ENCODE measurements at regions not wholly inside any gene's neighbourhood (a gene's known extent, or its start where the extent isn't known, plus 50 kb on each side); places are given as distances from the start of the nearest gene placed in this dataset.

DNA sequence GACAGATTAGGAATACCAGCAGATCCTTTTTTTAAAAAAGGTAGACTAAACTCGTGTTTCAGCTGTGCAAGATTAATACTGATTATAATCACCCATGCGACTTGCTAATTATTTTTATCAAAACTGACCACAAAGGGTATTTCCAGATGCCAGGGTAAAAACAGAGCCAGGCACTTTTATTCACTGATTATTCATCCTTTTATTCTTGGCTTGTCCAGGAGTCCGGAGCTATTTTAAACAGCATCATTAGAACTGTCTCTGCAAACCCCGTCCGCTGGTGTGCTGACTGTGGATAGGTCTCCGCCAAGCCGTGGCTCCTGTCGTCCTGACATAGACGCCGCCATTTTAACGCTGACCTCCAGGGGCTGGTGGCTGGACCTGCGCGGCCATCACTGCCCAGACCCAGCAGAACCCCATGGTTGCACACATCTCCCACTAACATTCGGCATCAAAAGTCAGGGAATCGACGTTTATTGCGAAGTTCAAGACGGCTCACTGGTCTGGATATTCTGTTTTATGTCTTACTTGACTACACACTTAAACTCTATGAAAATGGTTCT lies 364.8 kb downstream of the THBS2 start (continued):
- TF ChIP-seq CTCF (IDR thresholded peaks at IDR 0.05; ENCODE audit: low read depth, low read length, missing input control) (no peak), RXRA (IDR thresholded peaks at IDR 0.05) (no peak), TAF1 (conservative IDR thresholded peaks at IDR 0.05) (no peak), NR2F2 (IDR thresholded peaks at IDR 0.05) (no peak), HNF4G (IDR thresholded peaks at IDR 0.05) (no peak), EGR1 (IDR thresholded peaks at IDR 0.05; ENCODE audit: low read depth in 2 of 2) (no peak)

DNA sequence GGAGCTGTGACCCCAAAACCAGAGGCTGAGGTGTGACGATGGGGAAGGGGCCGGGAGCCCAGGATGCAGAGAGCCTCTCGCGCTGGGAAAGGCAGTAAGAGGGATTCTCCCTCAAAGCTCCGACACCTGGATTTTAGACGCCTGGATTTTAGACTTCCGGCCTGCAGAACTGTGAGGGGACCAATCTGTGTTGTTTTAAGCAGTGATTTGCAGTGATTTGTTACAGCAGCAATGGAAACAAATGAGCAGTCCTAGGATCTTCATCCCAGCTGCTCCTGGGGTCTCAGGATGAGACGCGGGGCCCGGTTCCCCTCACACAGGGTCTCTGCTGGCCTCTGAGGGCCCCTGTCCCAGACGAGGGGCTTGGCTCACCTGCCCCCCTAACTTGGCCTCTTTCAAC lies 365.5 kb downstream of the THBS2 start:
- Histone ChIP-seq H3K27me3 (ENCODE audit: control insufficient read depth in 4 of 4, insufficient read depth in 4 of 4, low read length in 3 of 4) (peaks cover 0 to 3% (median 0%) of the 10 kb centered on the region in 4 donors), H3K9ac (ENCODE audit: low read depth in 1 of 2, low read length in 2 of 2) (no peak overlapping the region), H3K36me3 (ENCODE audit: control insufficient read depth in 4 of 4, insufficient read depth in 3 of 4, low read depth in 1 of 4, low read length in 3 of 4) (no peaks in the 10 kb centered on the region), H3K9me3 (ENCODE audit: control insufficient read depth in 4 of 4, low read length in 3 of 4) (no peaks in the 10 kb centered on the region), H3K4me3 (ENCODE audit: low read depth in 1 of 3, low read length in 3 of 3) (no peak overlapping the region), H3K4me1 (ENCODE audit: control insufficient read depth in 4 of 4, insufficient read depth in 4 of 4, low read length in 3 of 4) (peaks cover 0 to 3% (median 0%) of the 10 kb centered on the region in 4 donors), H3K27ac (ENCODE audit: low read depth in 1 of 2, low read length in 2 of 2) (no peak overlapping the region)
- no peak for DNase-seq (ENCODE audit: low spot score)
- TF ChIP-seq EGR1 (IDR thresholded peaks at IDR 0.05; ENCODE audit: low read depth in 2 of 2) (no peak), YY1 (IDR thresholded peaks at IDR 0.05) (no peak), FOXA2 (IDR thresholded peaks at IDR 0.05) (no peak), HNF4G (IDR thresholded peaks at IDR 0.05) (no peak)
- 87% methylated on average over 11 of the region's 11 CpGs for WGBS

GRCh38 chr6:168887621-168888020 lies 366.0 kb downstream of the THBS2 start:
- Histone ChIP-seq H3K4me3 (ENCODE audit: low read depth in 1 of 3, low read length in 3 of 3) (no peak overlapping the region), H3K9me3 (ENCODE audit: control insufficient read depth in 4 of 4, low read length in 3 of 4) (no peaks in the 10 kb centered on the region), H3K27ac (ENCODE audit: low read depth in 1 of 2, low read length in 2 of 2) (no peak overlapping the region), H3K9ac (ENCODE audit: low read depth in 1 of 2, low read length in 2 of 2) (no peak overlapping the region), H3K4me1 (ENCODE audit: control insufficient read depth in 4 of 4, insufficient read depth in 4 of 4, low read length in 3 of 4) (peaks cover 0 to 3% (median 0%) of the 10 kb centered on the region in 4 donors), H3K27me3 (ENCODE audit: control insufficient read depth in 4 of 4, insufficient read depth in 4 of 4, low read length in 3 of 4) (peaks cover 0 to 3% (median 0%) of the 10 kb centered on the region in 4 donors), H3K36me3 (ENCODE audit: control insufficient read depth in 4 of 4, insufficient read depth in 3 of 4, low read depth in 1 of 4, low read length in 3 of 4) (no peaks in the 10 kb centered on the region)
- TF ChIP-seq, protein P1, sequence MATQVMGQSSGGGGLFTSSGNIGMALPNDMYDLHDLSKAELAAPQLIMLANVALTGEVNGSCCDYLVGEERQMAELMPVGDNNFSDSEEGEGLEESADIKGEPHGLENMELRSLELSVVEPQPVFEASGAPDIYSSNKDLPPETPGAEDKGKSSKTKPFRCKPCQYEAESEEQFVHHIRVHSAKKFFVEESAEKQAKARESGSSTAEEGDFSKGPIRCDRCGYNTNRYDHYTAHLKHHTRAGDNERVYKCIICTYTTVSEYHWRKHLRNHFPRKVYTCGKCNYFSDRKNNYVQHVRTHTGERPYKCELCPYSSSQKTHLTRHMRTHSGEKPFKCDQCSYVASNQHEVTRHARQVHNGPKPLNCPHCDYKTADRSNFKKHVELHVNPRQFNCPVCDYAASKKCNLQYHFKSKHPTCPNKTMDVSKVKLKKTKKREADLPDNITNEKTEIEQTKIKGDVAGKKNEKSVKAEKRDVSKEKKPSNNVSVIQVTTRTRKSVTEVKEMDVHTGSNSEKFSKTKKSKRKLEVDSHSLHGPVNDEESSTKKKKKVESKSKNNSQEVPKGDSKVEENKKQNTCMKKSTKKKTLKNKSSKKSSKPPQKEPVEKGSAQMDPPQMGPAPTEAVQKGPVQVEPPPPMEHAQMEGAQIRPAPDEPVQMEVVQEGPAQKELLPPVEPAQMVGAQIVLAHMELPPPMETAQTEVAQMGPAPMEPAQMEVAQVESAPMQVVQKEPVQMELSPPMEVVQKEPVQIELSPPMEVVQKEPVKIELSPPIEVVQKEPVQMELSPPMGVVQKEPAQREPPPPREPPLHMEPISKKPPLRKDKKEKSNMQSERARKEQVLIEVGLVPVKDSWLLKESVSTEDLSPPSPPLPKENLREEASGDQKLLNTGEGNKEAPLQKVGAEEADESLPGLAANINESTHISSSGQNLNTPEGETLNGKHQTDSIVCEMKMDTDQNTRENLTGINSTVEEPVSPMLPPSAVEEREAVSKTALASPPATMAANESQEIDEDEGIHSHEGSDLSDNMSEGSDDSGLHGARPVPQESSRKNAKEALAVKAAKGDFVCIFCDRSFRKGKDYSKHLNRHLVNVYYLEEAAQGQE (IDR thresholded peaks at IDR 0.05) = no peak
- TF ChIP-seq YY1 (IDR thresholded peaks at IDR 0.05) (no peak), SP1 (IDR thresholded peaks at IDR 0.05) (no peak), TAF1 (conservative IDR thresholded peaks at IDR 0.05) (no peak), HNF4G (IDR thresholded peaks at IDR 0.05) (no peak)
- no peak for DNase-seq (ENCODE audit: low spot score)
- WGBS = 90% methylated on average over 10 of the region's 10 CpGs

DNA sequence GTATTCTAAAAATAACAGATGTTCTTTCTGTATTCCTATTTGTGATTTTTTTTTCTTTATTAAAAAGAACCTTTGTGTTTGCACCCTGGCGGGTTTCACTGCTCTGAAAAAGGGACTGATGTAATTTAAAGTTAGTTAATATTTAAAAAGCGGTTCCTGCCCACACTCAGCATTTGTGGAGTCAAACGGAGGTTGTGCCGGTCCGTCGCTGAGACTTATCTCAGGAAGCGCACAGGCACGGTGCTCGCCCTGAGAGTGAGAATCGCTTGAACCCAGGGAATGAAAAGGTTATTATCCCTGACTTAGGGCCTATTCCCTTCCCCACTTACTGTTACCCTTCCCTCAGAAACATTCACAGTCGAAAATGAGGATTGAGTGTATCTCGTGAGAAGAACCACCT lies 366.7 kb downstream of the THBS2 start:
- TF ChIP-seq JUND (IDR thresholded peaks at IDR 0.05) (no peak), ZBTB33 (IDR thresholded peaks at IDR 0.05) (no peak), TAF1 (conservative IDR thresholded peaks at IDR 0.05) (no peak), HNF4A (conservative IDR thresholded peaks at IDR 0.05) (no peak), GABPA (IDR thresholded peaks at IDR 0.05 in 1 of 2, conservative IDR thresholded peaks at IDR 0.05 in 1 of 2) (no peak), YY1 (IDR thresholded peaks at IDR 0.05) (no peak), NR2F2 (IDR thresholded peaks at IDR 0.05) (no peak), HNF4G (IDR thresholded peaks at IDR 0.05) (no peak), RXRA (IDR thresholded peaks at IDR 0.05) (no peak), FOXA1 (IDR thresholded peaks at IDR 0.05) (no peak), EGR1 (IDR thresholded peaks at IDR 0.05; ENCODE audit: low read depth in 2 of 2) (no peak), RAD21 (IDR thresholded peaks at IDR 0.05) (no peak)
- TF ChIP-seq, protein P2, sequence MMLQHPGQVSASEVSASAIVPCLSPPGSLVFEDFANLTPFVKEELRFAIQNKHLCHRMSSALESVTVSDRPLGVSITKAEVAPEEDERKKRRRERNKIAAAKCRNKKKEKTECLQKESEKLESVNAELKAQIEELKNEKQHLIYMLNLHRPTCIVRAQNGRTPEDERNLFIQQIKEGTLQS (IDR thresholded peaks at IDR 0.05) = no peak
- Histone ChIP-seq H3K27me3 (ENCODE audit: control insufficient read depth in 4 of 4, insufficient read depth in 4 of 4, low read length in 3 of 4) (peaks cover 0 to 3% (median 0%) of the 10 kb centered on the region in 4 donors), H3K4me1 (ENCODE audit: control insufficient read depth in 4 of 4, insufficient read depth in 4 of 4, low read length in 3 of 4) (peaks cover 0 to 3% (median 0%) of the 10 kb centered on the region in 4 donors), H3K9me3 (ENCODE audit: control insufficient read depth in 4 of 4, low read length in 3 of 4) (no peaks in the 10 kb centered on the region), H3K9ac (ENCODE audit: low read depth in 1 of 2, low read length in 2 of 2) (no peak overlapping the region), H3K4me3 (ENCODE audit: low read depth in 1 of 3, low read length in 3 of 3) (no peak overlapping the region), H3K27ac (ENCODE audit: low read depth in 1 of 2, low read length in 2 of 2) (no peak overlapping the region), H3K36me3 (ENCODE audit: control insufficient read depth in 4 of 4, insufficient read depth in 3 of 4, low read depth in 1 of 4, low read length in 3 of 4) (no peaks in the 10 kb centered on the region)
- no peak for DNase-seq (ENCODE audit: low spot score)
- WGBS = 57% methylated on average over 12 of the region's 12 CpGs

All from liver (tissue), 8 donors.